Activated CD4-positive, alpha-beta memory T cell treated with anti-CD3 and anti-CD28 coated beads, Interleukin-2, amount 10 ng/mL, durations not matched to agents 7 days and 5 days (primary cell): ENCODE measurements at regions not wholly inside any gene's neighbourhood (a gene's known extent, or its start where the extent isn't known, plus 50 kb on each side); places are given as distances from the start of the nearest gene placed in this dataset.
"Not testable (repeated sequence)": the region's sequence is repeated elsewhere in the genome, so short reads cannot be mapped to it uniquely, and the experiment has no call there.

ENCODE experiments used
- CTCF ChIA-PET: fragments of 350-600 bp; sonication (Branson Sonifier 250); formaldehyde crosslinking; loops from one replicate; lab custom pipeline; 2021; ENCODE audit warnings: antibody characterized with exemption, inconsistent platforms; lab: Charles Lee
- POLR2A ChIA-PET: fragments of 350-600 bp; sonication (Branson Sonifier 250); formaldehyde crosslinking; loops from one replicate; lab custom pipeline; 2021; ENCODE audit warnings: antibody characterized with exemption; lab: Charles Lee
- DNase-seq: peaks from one replicate; pipeline ENCODE4 v3.0.0-alpha.2; 2020
- H3K27ac Mint-ChIP-seq: one replicate; pipeline ENCODE4 v1.8.0; 2021; ENCODE audit warnings: mild to moderate bottlenecking, mixed read lengths
- H3K27me3 Mint-ChIP-seq: one replicate; pipeline ENCODE4 v1.8.0; 2021; ENCODE audit warnings: mixed read lengths
- H3K36me3 Mint-ChIP-seq: one replicate; pipeline ENCODE4 v1.8.0; 2021; ENCODE audit warnings: low read depth, mixed read lengths
- H3K4me1 Mint-ChIP-seq: one replicate; pipeline ENCODE4 v1.8.0; 2021; ENCODE audit warnings: mixed read lengths
- H3K4me3 Mint-ChIP-seq: one replicate; pipeline ENCODE4 v1.8.0; 2021; ENCODE audit warnings: mild to moderate bottlenecking, mixed read lengths
- H3K9me3 Mint-ChIP-seq: one replicate; pipeline ENCODE4 v1.8.0; 2021; ENCODE audit warnings: mixed read lengths

GRCh38 chr2:194926873-194927272 lies 730.2 kb upstream of the SLC39A10 start:
- no peak for DNase-seq
- Mint-ChIP-seq H3K36me3 (no peaks in the 10 kb centered on the region), H3K4me3 (no peak overlapping the region), H3K9me3 (no peaks in the 10 kb centered on the region), H3K27ac (no peak overlapping the region), H3K27me3 (no peaks in the 10 kb centered on the region), H3K4me1 (no peaks in the 10 kb centered on the region)
- ChIA-PET POLR2A (no interaction called here), CTCF (no interaction called here)

GRCh38 chr2:194925742-194926141 lies 731.3 kb upstream of the SLC39A10 start:
- no peak for DNase-seq
- H3K9me3 Mint-ChIP-seq, result no peaks in the 10 kb centered on the region
- POLR2A ChIA-PET, result no interaction called here
- H3K4me1 Mint-ChIP-seq, result no peaks in the 10 kb centered on the region
- CTCF ChIA-PET, result no interaction called here
- no peak overlapping the region for H3K4me3 Mint-ChIP-seq
- no peaks in the 10 kb centered on the region for H3K36me3 Mint-ChIP-seq
- H3K27me3 Mint-ChIP-seq, result no peaks in the 10 kb centered on the region
- no peak overlapping the region for H3K27ac Mint-ChIP-seq

- POLR2A ChIA-PET, result no interaction called here
- Mint-ChIP-seq H3K27ac (no peak overlapping the region), H3K4me3 (no peak overlapping the region), H3K9me3 (no peaks in the 10 kb centered on the region), H3K27me3 (no peaks in the 10 kb centered on the region), H3K4me1 (no peaks in the 10 kb centered on the region), H3K36me3 (no peaks in the 10 kb centered on the region)
- DNase-seq, result no peak
- CTCF ChIA-PET, result no interaction called here
These were observed 739.5 kb upstream of the SLC39A10 start for GRCh38 chr2:194917519-194917918.

GRCh38 chr2:194915485-194915884 lies 741.5 kb upstream of the SLC39A10 start:
- Mint-ChIP-seq H3K4me1 (no peaks in the 10 kb centered on the region), H3K36me3 (no peaks in the 10 kb centered on the region)
- POLR2A ChIA-PET, result no interaction called here

GRCh38 chr2:194907569-194907968 lies 749.5 kb upstream of the SLC39A10 start:
- Mint-ChIP-seq H3K4me1 (no peaks in the 10 kb centered on the region), H3K9me3 (no peaks in the 10 kb centered on the region), H3K27ac (no peak overlapping the region), H3K27me3 (no peaks in the 10 kb centered on the region), H3K36me3 (no peaks in the 10 kb centered on the region), H3K4me3 (no peak overlapping the region)
- ChIA-PET POLR2A (no interaction called here), CTCF (no interaction called here)
- DNase-seq, result no peak

More at GRCh38 chr2:194915485-194915884, 741.5 kb upstream of the SLC39A10 start:
- Mint-ChIP-seq H3K9me3 (no peaks in the 10 kb centered on the region), H3K27me3 (no peaks in the 10 kb centered on the region), H3K27ac (no peak overlapping the region), H3K4me3 (no peak overlapping the region)
- no peak for DNase-seq
- CTCF ChIA-PET, result no interaction called here

- no peaks in the 10 kb centered on the region for H3K4me1 Mint-ChIP-seq
- no peak overlapping the region for H3K27ac Mint-ChIP-seq
- no peaks in the 10 kb centered on the region for H3K9me3 Mint-ChIP-seq
- no peak for DNase-seq
- no peaks in the 10 kb centered on the region for H3K27me3 Mint-ChIP-seq
- no peak overlapping the region for H3K4me3 Mint-ChIP-seq
- ChIA-PET CTCF (no interaction called here), POLR2A (no interaction called here)
- H3K36me3 Mint-ChIP-seq, result no peaks in the 10 kb centered on the region
These were observed 760.2 kb upstream of the SLC39A10 start for GRCh38 chr2:194896871-194897270.

- no peak overlapping the region for H3K27ac Mint-ChIP-seq
- H3K9me3 Mint-ChIP-seq, result no peaks in the 10 kb centered on the region
- POLR2A ChIA-PET, result no interaction called here
- DNase-seq, result no peak
- CTCF ChIA-PET, result interaction anchor here (0.9 kb wide), 1 partner anchor 16 kb away, joined by 3 read pairs; no protein-coding TSS in a partner anchor
- peaks cover 1% of the 10 kb centered on the region for H3K27me3 Mint-ChIP-seq
- H3K4me3 Mint-ChIP-seq, result no peak overlapping the region
- no peaks in the 10 kb centered on the region for H3K4me1 Mint-ChIP-seq
- H3K36me3 Mint-ChIP-seq, result no peaks in the 10 kb centered on the region
These were observed 773.3 kb upstream of the SLC39A10 start for GRCh38 chr2:194883711-194884110.

- DNase-seq, result no peak
- Mint-ChIP-seq H3K9me3 (no peaks in the 10 kb centered on the region), H3K36me3 (no peaks in the 10 kb centered on the region), H3K4me1 (no peaks in the 10 kb centered on the region), H3K27ac (no peak overlapping the region), H3K4me3 (no peak overlapping the region), H3K27me3 (no peaks in the 10 kb centered on the region)
- POLR2A ChIA-PET, result no interaction called here
- CTCF ChIA-PET, result no interaction called here
These were observed 786.0 kb upstream of the SLC39A10 start for GRCh38 chr2:194870974-194871535.

GRCh38 chr2:194867328-194867727 lies 789.7 kb upstream of the SLC39A10 start:
- no peaks in the 10 kb centered on the region for H3K36me3 Mint-ChIP-seq
- H3K27me3 Mint-ChIP-seq, result no peaks in the 10 kb centered on the region
- no peaks in the 10 kb centered on the region for H3K9me3 Mint-ChIP-seq
- ChIA-PET POLR2A (no interaction called here), CTCF (interaction anchor here (0.9 kb wide), 1 partner anchor 16 kb away, joined by 3 read pairs; no protein-coding TSS in a partner anchor)
- H3K4me3 Mint-ChIP-seq, result no peak overlapping the region
- H3K4me1 Mint-ChIP-seq, result no peaks in the 10 kb centered on the region
- no peak for DNase-seq
- no peak overlapping the region for H3K27ac Mint-ChIP-seq

- H3K9me3 Mint-ChIP-seq, result no peaks in the 10 kb centered on the region
- H3K27ac Mint-ChIP-seq, result no peak overlapping the region
- ChIA-PET POLR2A (no interaction called here), CTCF (no interaction called here)
- no peaks in the 10 kb centered on the region for H3K4me1 Mint-ChIP-seq
- no peak for DNase-seq
- no peaks in the 10 kb centered on the region for H3K27me3 Mint-ChIP-seq
- no peaks in the 10 kb centered on the region for H3K36me3 Mint-ChIP-seq
- H3K4me3 Mint-ChIP-seq, result no peak overlapping the region
These were observed 802.1 kb upstream of the SLC39A10 start for GRCh38 chr2:194854941-194855340.

GRCh38 chr2:194842871-194843270 lies 814.2 kb upstream of the SLC39A10 start:
- H3K27ac Mint-ChIP-seq, result no peak overlapping the region
- no peaks in the 10 kb centered on the region for H3K9me3 Mint-ChIP-seq
- no peaks in the 10 kb centered on the region for H3K27me3 Mint-ChIP-seq
- H3K4me1 Mint-ChIP-seq, result no peaks in the 10 kb centered on the region
- CTCF ChIA-PET, result no interaction called here
- POLR2A ChIA-PET, result no interaction called here
- H3K4me3 Mint-ChIP-seq, result no peak overlapping the region
- no peak for DNase-seq
- no peaks in the 10 kb centered on the region for H3K36me3 Mint-ChIP-seq

- POLR2A ChIA-PET, DNase-seq, H3K4me1 Mint-ChIP-seq, H3K9me3 Mint-ChIP-seq, H3K36me3 Mint-ChIP-seq, CTCF ChIA-PET, H3K27ac Mint-ChIP-seq, H3K4me3 Mint-ChIP-seq, H3K27me3 Mint-ChIP-seq: not testable (repeated sequence)
These were observed 822.7 kb upstream of the SLC39A10 start for GRCh38 chr2:194834371-194834770.

GRCh38 chr2:194826241-194826640 lies 830.8 kb upstream of the SLC39A10 start:
- ChIA-PET CTCF (no interaction called here), POLR2A (no interaction called here)
- no peaks in the 10 kb centered on the region for H3K27me3 Mint-ChIP-seq
- H3K36me3 Mint-ChIP-seq, result no peaks in the 10 kb centered on the region
- DNase-seq, result no peak
- H3K4me3 Mint-ChIP-seq, result no peak overlapping the region
- no peak overlapping the region for H3K27ac Mint-ChIP-seq
- H3K4me1 Mint-ChIP-seq, result no peaks in the 10 kb centered on the region
- no peaks in the 10 kb centered on the region for H3K9me3 Mint-ChIP-seq

GRCh38 chr2:194824450-194824849 lies 832.6 kb upstream of the SLC39A10 start:
- Mint-ChIP-seq H3K4me3 (no peak overlapping the region), H3K4me1 (no peaks in the 10 kb centered on the region)
- CTCF ChIA-PET, result no interaction called here

More at GRCh38 chr2:194824450-194824849, 832.6 kb upstream of the SLC39A10 start:
- Mint-ChIP-seq H3K36me3 (no peaks in the 10 kb centered on the region), H3K27me3 (no peaks in the 10 kb centered on the region), H3K9me3 (no peaks in the 10 kb centered on the region), H3K27ac (no peak overlapping the region)
- POLR2A ChIA-PET, result no interaction called here
- DNase-seq, result no peak
